ENCODE measurements at regions not wholly inside any gene's neighbourhood (a gene's known extent, or its start where the extent isn't known, plus 50 kb on each side); places are given as distances from the start of the nearest gene placed in this dataset.
A peak's percentile ranks its signal among the peaks of the same experiment; 100 is the strongest.
"Not testable (repeated sequence)": the region's sequence is repeated elsewhere in the genome, so short reads cannot be mapped to it uniquely, and the experiment has no call there.

- no peak for DNase-seq
Observed at GRCh38 chr18:79596446-79597175, 83.0 kb upstream of the CTDP1 start.

GRCh38 chr18:79597176-79597830 is 82.3 kb upstream of the CTDP1 start:
- no peak for DNase-seq

GRCh38 chr18:79597831-79598632 is 81.6 kb upstream of the CTDP1 start:
- DNase-seq, result peak; percentile 66

GRCh38 chr18:79598633-79599175 is 80.9 kb upstream of the CTDP1 start:
- no peak for DNase-seq

GRCh38 chr18:79599441-79599931 is 80.1 kb upstream of the CTDP1 start:
- DNase-seq, result no peak

GRCh38 chr18:79600141-79600540 is 79.5 kb upstream of the CTDP1 start:
- no peak for DNase-seq

- no peak for DNase-seq
Observed at GRCh38 chr18:79600596-79600995, 79.0 kb upstream of the CTDP1 start.

- no peak for DNase-seq
Observed at GRCh38 chr18:79601234-79601633, 78.4 kb upstream of the CTDP1 start.

GRCh38 chr18:79603321-79604204 is 76.0 kb upstream of the CTDP1 start:
- DNase-seq, result no peak

- DNase-seq, result no peak
Observed at GRCh38 chr18:79604205-79604912, 75.2 kb upstream of the CTDP1 start.

- DNase-seq, result no peak
Observed at GRCh38 chr18:79604913-79605880, 74.4 kb upstream of the CTDP1 start.

GRCh38 chr18:79606071-79606470 is 73.5 kb upstream of the CTDP1 start:
- not testable (repeated sequence) for DNase-seq

GRCh38 chr18:79606621-79607331 is 72.8 kb upstream of the CTDP1 start:
- DNase-seq, result no peak

GRCh38 chr18:79607361-79607952 is 72.1 kb upstream of the CTDP1 start:
- no peak for DNase-seq

- no peak for DNase-seq
Observed at GRCh38 chr18:79608069-79608468, 71.5 kb upstream of the CTDP1 start.

GRCh38 chr18:79608535-79608934 is 71.1 kb upstream of the CTDP1 start:
- no peak for DNase-seq

- DNase-seq, result no peak
Observed at GRCh38 chr18:79608999-79609461, 70.6 kb upstream of the CTDP1 start.

GRCh38 chr18:79609841-79610281 is 69.7 kb upstream of the CTDP1 start:
- DNase-seq, result no peak

GRCh38 chr18:79610461-79611039 is 69.1 kb upstream of the CTDP1 start:
- no peak for DNase-seq
